Neural progenitor cell (in vitro differentiated cells): ENCODE measurements at regions not wholly inside any gene's neighbourhood (a gene's known extent, or its start where the extent isn't known, plus 50 kb on each side); places are given as distances from the start of the nearest gene placed in this dataset.

Experiments
- EZH2 ChIP-seq: fragments of 200-600 bp; sonication (generic); IDR thresholded peaks from 2 replicates; pipeline ENCODE4 v1.6.1; 2017; ENCODE audit warnings: antibody characterized with exemption, mild to moderate bottlenecking, moderate library complexity
- TF ChIP-seq, protein P1 (sequence below): fragments of 200-600 bp; sonication (generic); IDR thresholded peaks from 2 replicates; pipeline ENCODE4 v1.5.1; 2017; ENCODE audit warnings: antibody characterized with exemption, mild to moderate bottlenecking

DNA sequence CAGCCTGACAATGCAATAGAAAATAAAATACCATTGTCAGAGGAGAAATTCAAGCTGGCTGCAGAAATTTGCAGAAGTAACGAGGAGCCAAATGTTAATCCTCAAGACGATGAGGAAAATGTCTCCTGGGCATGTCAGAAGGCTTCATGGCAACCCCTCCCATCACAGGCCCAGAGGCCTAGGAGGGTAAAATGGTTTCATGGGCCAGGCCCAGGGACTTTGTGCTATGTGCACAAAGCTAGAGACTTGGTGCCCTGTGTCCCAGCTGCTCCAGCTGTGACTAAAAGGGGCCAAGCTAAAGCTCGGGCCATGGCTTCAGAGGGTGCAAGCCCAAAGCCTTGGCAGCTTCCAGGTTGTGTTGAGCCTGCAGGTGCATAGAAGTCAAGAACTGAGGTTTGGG lies 431.7 kb downstream of the LMO7 start:
- TF ChIP-seq, protein P1, sequence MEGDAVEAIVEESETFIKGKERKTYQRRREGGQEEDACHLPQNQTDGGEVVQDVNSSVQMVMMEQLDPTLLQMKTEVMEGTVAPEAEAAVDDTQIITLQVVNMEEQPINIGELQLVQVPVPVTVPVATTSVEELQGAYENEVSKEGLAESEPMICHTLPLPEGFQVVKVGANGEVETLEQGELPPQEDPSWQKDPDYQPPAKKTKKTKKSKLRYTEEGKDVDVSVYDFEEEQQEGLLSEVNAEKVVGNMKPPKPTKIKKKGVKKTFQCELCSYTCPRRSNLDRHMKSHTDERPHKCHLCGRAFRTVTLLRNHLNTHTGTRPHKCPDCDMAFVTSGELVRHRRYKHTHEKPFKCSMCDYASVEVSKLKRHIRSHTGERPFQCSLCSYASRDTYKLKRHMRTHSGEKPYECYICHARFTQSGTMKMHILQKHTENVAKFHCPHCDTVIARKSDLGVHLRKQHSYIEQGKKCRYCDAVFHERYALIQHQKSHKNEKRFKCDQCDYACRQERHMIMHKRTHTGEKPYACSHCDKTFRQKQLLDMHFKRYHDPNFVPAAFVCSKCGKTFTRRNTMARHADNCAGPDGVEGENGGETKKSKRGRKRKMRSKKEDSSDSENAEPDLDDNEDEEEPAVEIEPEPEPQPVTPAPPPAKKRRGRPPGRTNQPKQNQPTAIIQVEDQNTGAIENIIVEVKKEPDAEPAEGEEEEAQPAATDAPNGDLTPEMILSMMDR: no peak
- TF ChIP-seq EZH2: no peak
